T-helper 1 cell treated with Interleukin-12 subunit alpha and Interleukin-12 subunit beta and Interleukin-4 antibody, amounts not matched to agents 30 μg/mL and 1 μg/mL, for 36 hours (primary cell): ENCODE measurements at regions not wholly inside any gene's neighbourhood (a gene's known extent, or its start where the extent isn't known, plus 50 kb on each side); places are given as distances from the start of the nearest gene placed in this dataset.

ENCODE experiments used
- H3K27ac Mint-ChIP-seq: one replicate; pipeline ENCODE4 v1.8.0; 2021; ENCODE audit warnings: mild to moderate bottlenecking, mixed read lengths
- H3K27me3 Mint-ChIP-seq: one replicate; pipeline ENCODE4 v1.8.0; 2021; ENCODE audit warnings: low read depth, mixed read lengths
- H3K36me3 Mint-ChIP-seq: one replicate; pipeline ENCODE4 v1.8.0; 2021; ENCODE audit warnings: low read depth, mixed read lengths
- H3K4me1 Mint-ChIP-seq: one replicate; pipeline ENCODE4 v1.8.0; 2021; ENCODE audit warnings: low read depth, mixed read lengths
- H3K4me3 Mint-ChIP-seq: one replicate; pipeline ENCODE4 v1.8.0; 2021; ENCODE audit warnings: mild to moderate bottlenecking, moderate library complexity, mixed read lengths
- H3K9me3 Mint-ChIP-seq: one replicate; pipeline ENCODE4 v1.8.0; 2021; ENCODE audit warnings: mixed read lengths

GRCh38 chr3:31137718-31138465, 243.4 kb upstream of the GADL1 start:
- no peak overlapping the region for H3K4me3 Mint-ChIP-seq
- peaks cover 2% of the 10 kb centered on the region for H3K4me1 Mint-ChIP-seq

GRCh38 chr3:31140470-31140869, 246.0 kb upstream of the GADL1 start:
- no peaks in the 10 kb centered on the region for H3K4me1 Mint-ChIP-seq
- peaks cover 12% of the 10 kb centered on the region for H3K9me3 Mint-ChIP-seq
- no peaks in the 10 kb centered on the region for H3K36me3 Mint-ChIP-seq
- H3K4me3 Mint-ChIP-seq = no peak overlapping the region
- H3K27ac Mint-ChIP-seq = no peak overlapping the region
- no peaks in the 10 kb centered on the region for H3K27me3 Mint-ChIP-seq

More at GRCh38 chr3:31137718-31138465, 243.4 kb upstream of the GADL1 start:
- no peaks in the 10 kb centered on the region for H3K36me3 Mint-ChIP-seq
- H3K9me3 Mint-ChIP-seq = peaks cover 10% of the 10 kb centered on the region
- no peak overlapping the region for H3K27ac Mint-ChIP-seq
- no peaks in the 10 kb centered on the region for H3K27me3 Mint-ChIP-seq

- Mint-ChIP-seq H3K27ac (no peak overlapping the region), H3K4me3 (no peak overlapping the region), H3K9me3 (peaks cover 10% of the 10 kb centered on the region), H3K36me3 (peaks cover 4% of the 10 kb centered on the region), H3K4me1 (no peaks in the 10 kb centered on the region), H3K27me3 (no peaks in the 10 kb centered on the region)
These were observed 247.7 kb upstream of the GADL1 start for GRCh38 chr3:31142139-31142538.

GRCh38 chr3:31142543-31142942, 248.1 kb upstream of the GADL1 start:
- H3K36me3 Mint-ChIP-seq = peaks cover 4% of the 10 kb centered on the region
- H3K4me1 Mint-ChIP-seq = no peaks in the 10 kb centered on the region
- no peak overlapping the region for H3K27ac Mint-ChIP-seq
- peaks cover 10% of the 10 kb centered on the region for H3K9me3 Mint-ChIP-seq
- H3K4me3 Mint-ChIP-seq = no peak overlapping the region
- H3K27me3 Mint-ChIP-seq = no peaks in the 10 kb centered on the region

- no peaks in the 10 kb centered on the region for H3K27me3 Mint-ChIP-seq
- H3K4me1 Mint-ChIP-seq = no peaks in the 10 kb centered on the region
- peaks cover 20% of the 10 kb centered on the region for H3K9me3 Mint-ChIP-seq
- H3K27ac Mint-ChIP-seq = no peak overlapping the region
- H3K4me3 Mint-ChIP-seq = no peak overlapping the region
- peaks cover 11% of the 10 kb centered on the region for H3K36me3 Mint-ChIP-seq
These were observed 250.6 kb upstream of the GADL1 start for GRCh38 chr3:31145062-31145461.

GRCh38 chr3:31147550-31147949, 253.1 kb upstream of the GADL1 start:
- peaks cover 16% of the 10 kb centered on the region for H3K36me3 Mint-ChIP-seq
- H3K27me3 Mint-ChIP-seq = no peaks in the 10 kb centered on the region
- peaks cover 36% of the 10 kb centered on the region for H3K9me3 Mint-ChIP-seq
- H3K4me1 Mint-ChIP-seq = no peaks in the 10 kb centered on the region
- no peak overlapping the region for H3K4me3 Mint-ChIP-seq
- H3K27ac Mint-ChIP-seq = no peak overlapping the region

- Mint-ChIP-seq H3K4me3 (peak overlapping the region; percentile 5), H3K9me3 (peaks cover 3% of the 10 kb centered on the region), H3K36me3 (peaks cover 8% of the 10 kb centered on the region), H3K27me3 (no peaks in the 10 kb centered on the region), H3K27ac (peak overlapping the region; percentile 50), H3K4me1 (peaks cover 10% of the 10 kb centered on the region)
These were observed 262.7 kb upstream of the GADL1 start for GRCh38 chr3:31157047-31157694.

GRCh38 chr3:31157893-31158620, 263.6 kb upstream of the GADL1 start:
- H3K4me3 Mint-ChIP-seq = no peak overlapping the region
- no peaks in the 10 kb centered on the region for H3K27me3 Mint-ChIP-seq
- H3K9me3 Mint-ChIP-seq = peaks cover 3% of the 10 kb centered on the region
- peaks cover 8% of the 10 kb centered on the region for H3K36me3 Mint-ChIP-seq
- H3K4me1 Mint-ChIP-seq = peaks cover 10% of the 10 kb centered on the region
- no peak overlapping the region for H3K27ac Mint-ChIP-seq

- Mint-ChIP-seq H3K9me3 (peaks cover 3% of the 10 kb centered on the region), H3K36me3 (peaks cover 8% of the 10 kb centered on the region), H3K27ac (no peak overlapping the region), H3K4me1 (peaks cover 10% of the 10 kb centered on the region), H3K27me3 (no peaks in the 10 kb centered on the region), H3K4me3 (no peak overlapping the region)
These were observed 265.0 kb upstream of the GADL1 start for GRCh38 chr3:31159331-31160039.

- Mint-ChIP-seq H3K27ac (no peak overlapping the region), H3K4me3 (no peak overlapping the region), H3K36me3 (peaks cover 6% of the 10 kb centered on the region), H3K4me1 (peaks cover 10% of the 10 kb centered on the region), H3K27me3 (no peaks in the 10 kb centered on the region), H3K9me3 (peaks cover 3% of the 10 kb centered on the region)
These were observed 267.4 kb upstream of the GADL1 start for GRCh38 chr3:31161889-31162288.

- Mint-ChIP-seq H3K4me1 (peaks cover 8% of the 10 kb centered on the region), H3K9me3 (no peaks in the 10 kb centered on the region), H3K4me3 (no peak overlapping the region), H3K27ac (no peak overlapping the region), H3K36me3 (peaks cover 4% of the 10 kb centered on the region), H3K27me3 (no peaks in the 10 kb centered on the region)
These were observed 269.9 kb upstream of the GADL1 start for GRCh38 chr3:31164381-31164780.

- H3K9me3 Mint-ChIP-seq = no peaks in the 10 kb centered on the region
- peaks cover 8% of the 10 kb centered on the region for H3K4me1 Mint-ChIP-seq
- H3K27ac Mint-ChIP-seq = no peak overlapping the region
- no peaks in the 10 kb centered on the region for H3K27me3 Mint-ChIP-seq
- H3K4me3 Mint-ChIP-seq = no peak overlapping the region
- peaks cover 4% of the 10 kb centered on the region for H3K36me3 Mint-ChIP-seq
These were observed 271.0 kb upstream of the GADL1 start for GRCh38 chr3:31165399-31165860.

- Mint-ChIP-seq H3K27ac (no peak overlapping the region), H3K36me3 (peaks cover 1% of the 10 kb centered on the region), H3K9me3 (no peaks in the 10 kb centered on the region), H3K4me1 (peaks cover 14% of the 10 kb centered on the region), H3K27me3 (no peaks in the 10 kb centered on the region), H3K4me3 (no peak overlapping the region)
These were observed 271.9 kb upstream of the GADL1 start for GRCh38 chr3:31166249-31166885.

- Mint-ChIP-seq H3K36me3 (peaks cover 2% of the 10 kb centered on the region), H3K27me3 (no peaks in the 10 kb centered on the region), H3K4me1 (peaks cover 21% of the 10 kb centered on the region), H3K27ac (no peak overlapping the region), H3K9me3 (no peaks in the 10 kb centered on the region), H3K4me3 (no peak overlapping the region)
These were observed 273.2 kb upstream of the GADL1 start for GRCh38 chr3:31167666-31168065.
